ENCODE measurements at regions not wholly inside any gene's neighbourhood (a gene's known extent, or its start where the extent isn't known, plus 50 kb on each side); places are given as distances from the start of the nearest gene placed in this dataset.

GRCh38 chr18:70973626-70974025 lies 684.8 kb downstream of the SOCS6 start:
- TF ChIP-seq GATA2 (IDR thresholded peaks at IDR 0.05; ENCODE audit: low read depth, low read length), result no peak
- no peak for TF ChIP-seq GATA3 (IDR thresholded peaks at IDR 0.05; ENCODE audit: low read depth, low read length)
